OCI-LY7 (cell line): ENCODE measurements at regions not wholly inside any gene's neighbourhood (a gene's known extent, or its start where the extent isn't known, plus 50 kb on each side); places are given as distances from the start of the nearest gene placed in this dataset.

Source experiments
- EZH2phosphoT487 ChIP-seq: fragments of 200-600 bp; sonication (generic); IDR thresholded peaks from 2 replicates; pipeline ENCODE4 v1.6.1; 2018; ENCODE audit warnings: low read depth, borderline replicate concordance, mild to moderate bottlenecking, mixed run types, antibody characterized with exemption, low read length, moderate library complexity, mixed read lengths
- TF ChIP-seq, protein P1 (sequence below): fragments of 200-600 bp; sonication (generic); conservative IDR thresholded peaks from 2 replicates; pipeline ENCODE4 v1.5.1; 2014; ENCODE audit warnings: mild to moderate bottlenecking, antibody characterized with exemption, low read length, moderate library complexity, mixed read lengths

DNA sequence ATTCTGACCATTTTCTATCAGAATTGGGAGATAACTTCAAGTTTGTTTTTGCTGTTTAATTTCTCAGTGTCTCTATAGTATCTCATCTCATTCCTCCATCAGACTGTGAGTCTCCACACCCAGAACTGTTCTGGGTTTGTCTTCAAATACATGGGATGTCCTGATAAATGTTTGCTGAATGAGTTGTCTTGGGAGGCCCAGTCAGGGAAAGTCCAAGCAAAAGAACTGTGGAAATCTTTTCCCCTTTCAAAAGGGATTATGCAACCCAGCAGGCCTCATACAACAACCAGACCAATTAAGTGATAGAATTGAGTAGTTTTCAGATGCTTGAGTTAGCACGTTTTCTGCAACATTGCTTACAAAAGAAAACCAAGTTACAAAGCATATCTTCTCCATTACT is 324.4 kb downstream of the BRINP1 start:
- TF ChIP-seq, protein P1, sequence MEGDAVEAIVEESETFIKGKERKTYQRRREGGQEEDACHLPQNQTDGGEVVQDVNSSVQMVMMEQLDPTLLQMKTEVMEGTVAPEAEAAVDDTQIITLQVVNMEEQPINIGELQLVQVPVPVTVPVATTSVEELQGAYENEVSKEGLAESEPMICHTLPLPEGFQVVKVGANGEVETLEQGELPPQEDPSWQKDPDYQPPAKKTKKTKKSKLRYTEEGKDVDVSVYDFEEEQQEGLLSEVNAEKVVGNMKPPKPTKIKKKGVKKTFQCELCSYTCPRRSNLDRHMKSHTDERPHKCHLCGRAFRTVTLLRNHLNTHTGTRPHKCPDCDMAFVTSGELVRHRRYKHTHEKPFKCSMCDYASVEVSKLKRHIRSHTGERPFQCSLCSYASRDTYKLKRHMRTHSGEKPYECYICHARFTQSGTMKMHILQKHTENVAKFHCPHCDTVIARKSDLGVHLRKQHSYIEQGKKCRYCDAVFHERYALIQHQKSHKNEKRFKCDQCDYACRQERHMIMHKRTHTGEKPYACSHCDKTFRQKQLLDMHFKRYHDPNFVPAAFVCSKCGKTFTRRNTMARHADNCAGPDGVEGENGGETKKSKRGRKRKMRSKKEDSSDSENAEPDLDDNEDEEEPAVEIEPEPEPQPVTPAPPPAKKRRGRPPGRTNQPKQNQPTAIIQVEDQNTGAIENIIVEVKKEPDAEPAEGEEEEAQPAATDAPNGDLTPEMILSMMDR, result no peak
- no peak for TF ChIP-seq EZH2phosphoT487
